Femur (tissue), 1 donor: ENCODE measurements at regions not wholly inside any gene's neighbourhood (a gene's known extent, or its start where the extent isn't known, plus 50 kb on each side); places are given as distances from the start of the nearest gene placed in this dataset.
"Not testable (repeated sequence)": the region's sequence is repeated elsewhere in the genome, so short reads cannot be mapped to it uniquely, and the experiment has no call there.

ENCODE experiments used
- DNase-seq: peaks from one replicate; pipeline ENCODE4 v3.0.0-alpha.2; 2017

- DNase-seq: no peak
Measured at GRCh38 chr7:54398863-54399262, 143.3 kb upstream of the VSTM2A start.

GRCh38 chr7:54409917-54410316 is 132.3 kb upstream of the VSTM2A start:
- no peak for DNase-seq

DNA sequence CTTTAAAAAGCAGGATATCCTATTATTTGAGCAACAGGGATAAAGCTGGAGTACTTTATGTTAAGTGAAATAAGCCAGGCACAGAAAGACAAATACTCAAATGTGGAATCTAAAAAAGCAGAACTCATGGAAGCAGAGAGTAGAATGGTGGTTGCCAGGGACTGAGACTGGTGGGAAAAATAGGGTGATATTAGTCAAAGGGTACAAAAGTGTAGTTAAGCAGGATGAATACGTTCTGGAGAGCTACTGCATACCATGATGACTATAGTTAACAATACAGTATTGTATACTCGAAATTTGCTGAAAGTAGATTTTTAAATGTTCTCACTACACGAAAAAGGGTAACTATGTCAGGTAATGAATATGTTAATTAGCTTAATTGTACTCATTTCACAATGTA is 125.5 kb upstream of the VSTM2A start:
- no peak for DNase-seq

DNA sequence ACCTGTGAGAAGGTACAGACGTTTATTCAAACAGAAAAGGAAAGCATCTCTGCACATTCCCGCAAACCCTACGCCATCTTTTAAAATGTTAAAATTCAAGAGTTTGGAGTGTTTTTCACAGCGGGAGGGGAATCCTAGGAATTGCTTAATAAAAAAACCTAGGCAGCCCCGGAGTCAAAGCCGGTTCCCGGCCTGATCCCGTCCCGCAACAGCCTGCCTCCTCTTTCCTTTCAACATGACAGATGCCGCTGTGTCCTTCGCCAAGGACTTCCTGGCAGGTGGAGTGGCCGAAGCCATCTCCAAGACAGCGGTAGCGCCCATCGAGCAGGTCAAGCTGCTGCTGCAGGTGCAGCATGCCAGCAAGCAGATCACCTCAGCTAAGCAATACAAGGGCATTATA is 123.0 kb upstream of the VSTM2A start:
- no peak for DNase-seq

DNA sequence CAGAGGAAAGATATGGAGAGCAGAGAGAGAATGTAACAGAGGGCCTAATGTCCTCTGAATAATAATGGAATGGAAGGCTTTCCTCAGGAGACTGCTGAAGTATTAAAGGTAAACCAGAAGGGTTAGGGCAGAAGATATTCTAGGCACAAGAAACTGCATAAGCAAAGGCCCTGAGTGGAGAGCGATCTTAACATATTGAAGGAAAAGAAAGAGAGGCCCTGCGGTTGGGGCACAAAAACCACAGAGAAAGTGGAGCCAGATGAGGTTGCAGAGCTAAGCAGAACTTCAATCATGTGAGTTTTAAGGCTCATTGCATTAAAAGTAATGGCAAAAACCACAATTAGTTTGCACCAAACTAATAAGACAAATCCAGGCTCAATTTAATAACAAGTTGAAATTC is 115.8 kb upstream of the VSTM2A start:
- DNase-seq: no peak

GRCh38 chr7:54429111-54429510 is 113.1 kb upstream of the VSTM2A start:
- DNase-seq: no peak

DNA sequence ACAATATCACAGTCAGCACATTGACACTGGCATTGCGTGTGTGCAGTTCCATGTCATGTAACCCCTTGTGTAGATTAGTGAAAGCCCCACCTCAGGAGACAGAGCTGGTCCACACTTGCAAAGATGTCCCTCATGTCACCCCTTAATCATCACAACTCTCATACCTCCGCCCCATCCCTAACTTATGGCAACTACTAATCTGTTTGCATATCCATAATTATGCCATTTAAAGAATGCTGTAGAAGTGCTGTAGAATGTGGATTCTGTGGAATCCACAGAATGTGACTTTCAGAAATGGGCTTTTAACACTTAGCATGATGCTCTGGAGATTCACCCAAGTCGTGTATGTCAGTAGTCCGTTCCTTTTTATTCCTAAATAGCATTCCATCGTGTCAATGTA is 102.8 kb upstream of the VSTM2A start:
- DNase-seq: no peak

GRCh38 chr7:54444046-54444686 is 98.0 kb upstream of the VSTM2A start:
- DNase-seq: not testable (repeated sequence)

DNA sequence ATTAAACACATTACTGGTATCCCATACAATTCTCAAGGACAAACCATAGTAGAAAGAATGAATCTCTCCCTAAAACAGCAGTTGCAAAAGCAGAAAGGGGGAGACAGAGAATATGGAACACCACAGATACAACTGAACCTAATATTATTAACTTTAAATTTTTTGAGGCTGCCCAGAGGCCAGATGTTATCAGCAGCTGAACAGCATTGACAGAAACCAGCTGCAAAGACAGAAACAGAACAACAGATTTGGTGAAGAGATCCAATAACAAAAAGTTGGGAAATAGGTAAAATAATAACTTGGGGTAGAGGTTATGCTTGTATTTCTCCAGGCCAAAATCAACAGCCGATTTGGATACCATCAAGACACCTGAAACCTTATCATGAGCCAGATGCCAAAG is 89.0 kb upstream of the VSTM2A start:
- DNase-seq: not testable (repeated sequence)

DNA sequence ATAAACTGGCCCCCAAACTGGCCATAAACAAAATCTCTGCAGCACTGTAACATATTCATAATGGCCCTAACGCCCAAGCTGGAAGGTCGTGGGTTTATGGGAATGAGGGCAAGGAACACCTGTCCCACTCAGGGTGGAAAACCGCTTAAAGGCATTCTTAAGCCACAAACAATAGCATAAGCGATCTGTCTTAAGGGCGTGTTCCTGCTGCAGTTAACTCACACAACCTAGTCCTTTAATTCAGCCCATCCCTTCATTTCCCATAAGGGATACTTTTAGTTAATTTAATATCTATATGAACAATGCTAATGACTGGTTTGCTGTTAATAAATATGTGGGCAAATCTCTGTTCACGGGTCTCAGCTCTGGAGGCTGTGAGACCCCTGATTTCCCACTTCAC is 87.5 kb upstream of the VSTM2A start:
- DNase-seq: not testable (repeated sequence)

GRCh38 chr7:54465095-54465494 is 77.1 kb upstream of the VSTM2A start:
- no peak for DNase-seq

- DNase-seq: no peak
Measured at GRCh38 chr7:54469740-54470139, 72.4 kb upstream of the VSTM2A start.

GRCh38 chr7:54476609-54477008 is 65.6 kb upstream of the VSTM2A start:
- DNase-seq: no peak

DNA sequence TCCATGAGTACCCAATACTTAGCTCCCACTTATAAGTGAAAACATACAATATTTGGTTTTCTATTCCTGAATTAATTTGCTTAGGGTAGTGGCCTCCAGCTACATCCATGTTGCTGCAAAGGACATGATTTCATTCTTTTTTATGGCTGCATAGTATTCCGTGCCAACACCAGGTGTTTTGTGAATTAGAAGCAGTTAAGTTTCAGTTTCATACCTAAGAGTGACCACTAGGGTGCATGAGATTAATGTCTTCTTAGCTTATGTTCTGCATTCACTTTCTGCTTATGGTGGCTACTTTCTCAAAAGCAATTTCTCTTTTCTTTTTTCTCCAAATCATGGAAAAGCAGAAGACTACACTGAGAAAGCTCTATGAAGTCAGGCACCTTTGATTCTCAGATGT is 65.1 kb upstream of the VSTM2A start:
- no peak for DNase-seq

GRCh38 chr7:54483523-54483922 is 58.7 kb upstream of the VSTM2A start:
- no peak for DNase-seq

- DNase-seq: no peak
Measured at GRCh38 chr7:54485044-54485443, 57.1 kb upstream of the VSTM2A start.
